Mesenteric fat pad (tissue), 1 donor: ENCODE measurements at regions not wholly inside any gene's neighbourhood (a gene's known extent, or its start where the extent isn't known, plus 50 kb on each side); places are given as distances from the start of the nearest gene placed in this dataset.

Experiments used
- DNase-seq: peaks from one replicate; pipeline ENCODE4 v3.0.0-alpha.2; 2020; ENCODE audit warnings: low spot score
- donor health status: DM: yes; HTN: yes; CAD: no.

DNA sequence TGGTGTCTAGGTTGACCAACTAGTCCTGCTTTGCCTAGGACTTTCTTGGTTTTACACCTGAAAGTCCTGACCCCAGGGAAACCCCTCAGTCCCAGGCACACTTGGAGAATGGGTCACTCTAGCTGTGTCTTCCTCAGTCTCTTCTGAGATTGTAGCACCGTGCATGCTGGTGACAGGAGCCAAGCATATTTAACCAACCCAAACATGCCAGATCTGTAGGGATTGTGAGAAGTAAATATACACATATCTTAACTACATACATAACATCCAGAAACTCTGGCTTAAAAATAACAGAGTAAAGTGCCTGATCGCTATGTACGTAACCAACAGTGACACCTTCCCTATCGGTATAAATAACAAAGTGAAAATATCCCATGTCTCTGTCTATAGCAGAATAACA is 158.1 kb downstream of the HAPSTR1 start:
- DNase-seq, result no peak

DNA sequence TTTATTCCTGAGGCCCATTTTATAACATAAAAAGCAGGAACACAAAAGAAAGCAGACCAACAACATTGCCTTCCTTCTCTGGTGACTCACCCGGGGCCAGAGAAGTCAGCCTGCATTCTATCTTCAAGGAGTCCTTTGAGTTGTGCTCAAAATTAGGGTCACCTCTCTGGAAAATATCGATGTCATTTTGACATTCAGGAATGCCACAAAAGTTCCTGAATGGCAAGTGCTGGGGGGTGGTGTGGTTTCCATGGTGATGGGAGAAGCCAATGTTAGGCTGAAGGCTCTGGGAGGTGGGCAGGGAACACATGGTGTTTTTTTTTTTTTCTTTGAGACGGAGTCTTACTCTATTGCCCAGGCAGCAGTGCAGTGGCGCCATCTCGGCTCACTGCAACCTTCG is 159.6 kb downstream of the HAPSTR1 start:
- DNase-seq, result no peak

- DNase-seq, result no peak
These were observed 163.4 kb downstream of the HAPSTR1 start for GRCh38 chr16:9254863-9255262.

- no peak for DNase-seq
These were observed 164.8 kb downstream of the HAPSTR1 start for GRCh38 chr16:9256196-9256595.

DNA sequence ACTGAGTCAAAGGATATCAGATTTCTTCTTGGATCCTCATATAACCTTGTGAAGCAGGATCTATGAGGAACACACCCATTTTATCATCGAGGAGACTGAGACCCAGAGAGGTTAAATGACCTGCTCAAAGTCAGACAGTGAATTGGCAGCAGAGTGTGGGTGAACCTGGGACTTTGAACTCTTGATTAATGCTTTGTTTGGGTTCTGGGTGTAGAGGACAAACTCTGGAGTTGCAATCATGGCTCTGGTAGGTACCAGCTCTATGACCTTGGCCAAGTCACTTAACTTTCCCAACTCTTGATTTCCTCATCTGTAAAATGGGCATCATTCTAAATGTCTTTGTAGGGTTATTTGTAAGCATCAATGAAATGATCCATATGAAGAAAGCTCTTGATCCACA is 166.4 kb downstream of the HAPSTR1 start:
- DNase-seq, result no peak

DNA sequence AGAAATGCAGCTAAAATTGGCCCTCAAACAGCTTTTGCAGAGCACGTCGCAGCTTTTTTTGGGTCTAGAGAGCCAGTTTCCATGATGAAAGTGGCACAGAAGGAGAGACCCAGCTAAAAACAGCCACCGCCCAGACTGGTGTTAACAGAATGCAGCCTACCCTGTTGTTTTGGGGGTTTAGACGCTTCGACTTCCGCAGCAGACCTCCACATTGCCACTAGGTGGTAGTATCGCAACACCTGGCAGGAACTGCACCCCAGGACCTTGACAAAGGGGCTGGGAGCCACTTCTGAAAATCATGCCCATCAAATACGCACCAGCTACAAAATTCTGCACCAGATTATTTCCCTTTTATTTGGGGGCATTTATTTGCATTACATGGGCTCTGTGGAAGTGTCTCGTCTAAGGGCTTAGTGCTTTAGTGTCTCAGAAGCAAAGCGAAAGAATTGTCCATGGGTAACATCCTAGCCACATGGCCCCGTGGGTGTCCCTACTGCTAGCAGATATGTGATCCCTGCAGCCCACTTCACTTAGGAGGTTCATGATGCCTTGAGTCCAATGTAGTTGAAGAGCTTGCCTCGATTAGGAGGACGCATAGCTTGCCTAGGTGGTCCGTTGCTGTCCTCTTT is 167.1 kb downstream of the HAPSTR1 start:
- DNase-seq, result no peak

DNA sequence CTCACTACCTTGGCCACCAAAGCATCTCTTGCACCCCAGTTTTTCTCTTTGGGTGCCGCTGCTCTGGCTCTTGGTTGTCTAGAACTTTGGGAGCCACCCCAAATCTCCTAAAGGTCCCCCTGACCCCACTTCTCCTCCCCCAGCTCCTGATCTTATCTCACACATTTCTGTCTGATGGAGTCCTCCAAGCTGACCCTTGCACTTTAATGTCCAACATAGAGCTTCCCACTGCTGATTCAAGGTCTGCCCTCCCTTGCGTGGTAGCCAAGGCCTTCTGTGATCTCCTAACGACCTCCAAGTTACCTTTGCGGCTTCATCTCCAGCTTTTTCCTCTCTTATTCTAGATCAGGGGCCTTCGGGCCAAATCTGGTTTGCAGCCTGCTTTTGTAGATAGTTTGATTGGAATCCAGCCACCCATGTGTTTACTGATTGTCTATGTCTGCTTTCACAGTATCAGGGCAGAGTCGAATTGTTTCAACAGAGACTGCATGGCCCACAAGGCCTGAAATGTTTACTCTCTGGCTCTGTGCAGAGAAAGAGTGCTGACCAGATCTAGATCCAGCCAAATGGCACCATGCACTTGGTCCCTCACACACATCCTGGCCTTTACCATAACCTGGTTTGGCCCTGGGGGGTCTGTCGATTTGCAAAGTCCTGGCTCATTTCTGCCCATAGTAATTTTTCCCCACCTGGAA is 168.6 kb downstream of the HAPSTR1 start:
- no peak for DNase-seq

GRCh38 chr16:9260666-9261065 is 169.2 kb downstream of the HAPSTR1 start:
- DNase-seq, result no peak

GRCh38 chr16:9261376-9261775 is 169.9 kb downstream of the HAPSTR1 start:
- no peak for DNase-seq

GRCh38 chr16:9262941-9263715 is 171.7 kb downstream of the HAPSTR1 start:
- no peak for DNase-seq

DNA sequence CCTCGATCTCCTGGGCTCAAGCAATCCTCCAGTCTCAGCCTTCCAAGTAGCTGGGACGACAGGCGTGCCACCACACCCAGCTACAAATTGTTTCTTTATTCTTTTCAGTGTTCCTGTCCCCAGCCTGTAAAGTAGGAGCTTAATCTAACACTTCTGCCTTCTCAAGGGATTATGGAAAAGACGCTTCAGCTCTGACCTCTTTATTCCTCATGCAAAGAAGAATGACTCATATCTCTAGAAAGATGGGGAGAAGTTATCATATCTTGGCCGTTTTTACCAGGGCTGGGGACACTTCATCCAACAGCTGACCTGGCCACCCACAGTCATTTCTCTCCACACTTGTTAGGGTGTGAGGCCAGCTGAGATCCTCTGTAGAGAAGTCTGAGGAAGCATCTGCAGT is 172.6 kb downstream of the HAPSTR1 start:
- no peak for DNase-seq

DNA sequence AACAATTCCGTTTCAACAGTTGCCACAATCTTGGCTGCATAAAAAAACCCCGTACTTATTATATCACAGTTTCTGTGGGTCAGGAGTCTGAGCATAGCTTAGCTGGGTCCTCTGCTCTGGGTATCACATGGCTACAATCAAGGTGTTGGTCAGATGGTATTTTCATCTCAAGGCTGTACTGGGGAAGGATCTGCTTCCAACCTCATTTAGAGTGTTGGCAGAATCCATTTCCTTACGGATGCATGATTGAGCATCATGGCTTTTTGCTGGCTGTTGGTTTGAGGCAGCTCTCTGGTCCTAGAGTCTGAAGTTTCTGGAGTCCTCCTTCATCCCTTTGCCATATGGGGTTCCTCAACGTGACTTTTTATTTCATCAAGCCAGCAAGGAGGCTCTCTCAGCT is 177.0 kb downstream of the HAPSTR1 start:
- DNase-seq, result no peak

GRCh38 chr16:9270424-9270823 is 179.0 kb downstream of the HAPSTR1 start:
- DNase-seq, result no peak

DNA sequence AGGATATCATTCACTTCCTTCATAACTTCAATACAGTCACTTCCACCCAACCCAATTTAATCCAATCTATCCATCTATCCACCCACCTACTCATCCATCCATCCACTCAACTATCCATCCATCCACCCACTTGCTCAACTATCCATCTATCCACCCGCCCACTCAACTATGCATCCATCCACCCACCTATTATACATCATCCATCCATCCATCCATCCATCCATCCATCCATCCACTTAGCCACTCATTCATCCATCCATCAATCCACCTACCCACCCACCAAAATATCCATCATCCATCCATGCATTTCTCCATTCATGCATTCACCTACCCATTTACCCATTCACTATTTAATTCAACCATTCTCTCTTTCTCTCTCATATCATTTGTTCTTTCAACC is 179.5 kb downstream of the HAPSTR1 start:
- no peak for DNase-seq

DNA sequence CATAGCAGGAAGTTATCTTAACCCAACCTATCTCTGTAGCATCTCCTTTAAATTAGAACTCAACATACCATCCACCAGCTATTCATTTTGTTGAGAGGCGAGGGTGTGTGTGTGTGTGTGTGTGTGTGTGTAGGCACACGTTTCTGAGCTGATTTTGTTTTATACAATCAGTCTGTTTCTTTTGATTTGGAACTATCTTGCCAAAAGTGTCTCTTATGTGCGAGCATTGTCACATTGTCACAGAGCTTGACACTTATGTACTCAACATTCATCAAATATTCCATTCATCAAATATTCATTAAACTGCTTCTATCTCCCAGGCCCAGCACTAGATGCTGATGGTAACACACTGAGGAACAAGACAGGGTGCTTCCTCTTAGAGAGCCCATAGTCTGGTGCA is 180.4 kb downstream of the HAPSTR1 start:
- DNase-seq, result no peak

DNA sequence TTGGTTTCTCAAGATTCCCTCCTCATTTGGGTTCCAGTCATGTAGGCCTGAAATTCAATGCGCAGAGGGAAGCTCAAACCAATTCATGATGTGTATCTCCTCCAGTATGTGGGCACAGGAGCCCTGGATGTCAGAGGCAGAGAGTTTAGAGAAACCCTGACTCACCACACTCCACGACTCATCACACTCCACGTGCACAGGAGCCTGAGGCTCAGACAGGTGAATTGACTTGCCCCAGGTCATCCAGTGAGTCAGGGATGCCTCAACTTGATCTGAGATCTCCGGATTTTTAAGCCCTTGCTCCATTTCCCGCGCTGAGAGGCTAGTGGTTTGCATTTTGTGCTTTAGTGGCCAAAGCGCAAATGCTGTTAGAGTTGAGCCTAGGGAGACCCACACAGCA is 183.9 kb downstream of the HAPSTR1 start:
- no peak for DNase-seq

DNA sequence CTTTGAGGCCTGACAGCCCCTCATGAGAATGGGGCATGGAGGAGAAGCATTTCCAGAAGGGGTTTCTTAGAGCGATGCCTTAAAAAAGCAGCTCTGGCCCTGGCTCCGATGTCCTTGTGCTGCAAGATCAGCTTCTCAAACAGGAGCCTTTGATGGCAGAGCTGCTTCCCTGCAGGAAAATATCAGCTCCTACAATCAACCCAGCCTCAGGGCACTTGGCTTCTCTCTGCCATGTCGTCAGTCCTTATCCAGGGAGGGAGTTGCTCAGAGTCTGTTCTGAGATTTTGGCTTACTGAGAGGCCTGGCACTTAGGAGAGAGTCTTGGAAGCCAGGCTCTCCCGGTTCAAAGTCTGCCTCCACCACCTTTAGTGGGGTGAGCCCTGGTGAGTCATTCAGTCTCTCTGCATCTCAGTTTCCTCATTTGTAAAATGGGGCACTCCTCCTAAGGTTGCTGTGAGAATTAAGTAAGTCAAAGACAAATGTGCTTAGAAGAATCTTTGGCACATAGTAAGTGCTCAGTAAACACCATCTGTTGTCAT is 184.4 kb downstream of the HAPSTR1 start:
- DNase-seq, result no peak

DNA sequence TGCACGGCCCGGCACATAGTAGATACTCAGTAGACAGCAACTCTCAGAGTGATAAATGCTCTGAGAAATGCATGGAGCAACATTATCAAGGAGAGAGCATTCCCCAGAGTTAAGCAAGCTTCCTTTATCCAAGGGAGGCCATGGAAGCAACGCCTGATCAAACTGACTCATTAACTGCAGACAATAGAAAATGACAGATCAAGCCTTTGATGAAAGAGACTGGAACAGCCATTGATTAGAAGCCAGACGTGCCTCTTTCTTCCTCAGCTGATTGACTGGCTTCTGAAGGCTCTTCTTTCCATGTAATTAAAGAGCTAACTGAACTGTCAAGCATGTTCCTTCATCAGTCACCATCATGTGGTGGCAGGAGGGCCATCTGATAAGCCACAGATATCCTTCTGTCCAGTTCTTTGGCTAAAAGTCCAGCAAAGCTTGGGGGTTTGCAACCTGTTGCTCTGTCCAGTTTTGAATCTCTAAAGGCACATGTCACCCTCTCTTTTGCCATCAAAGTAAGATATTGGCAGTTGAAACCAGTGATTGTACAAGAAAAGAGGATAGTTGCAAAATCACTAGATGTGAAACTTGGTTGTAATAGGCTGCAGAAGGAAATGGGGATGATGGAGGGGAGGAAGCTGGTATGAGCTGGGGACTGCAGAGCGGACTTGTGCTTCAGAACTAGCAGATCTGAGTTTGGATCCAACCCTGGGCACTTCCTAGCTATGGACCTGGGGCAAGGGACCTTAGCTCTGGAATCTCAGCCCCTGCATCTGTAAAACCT is 188.0 kb downstream of the HAPSTR1 start:
- no peak for DNase-seq

- DNase-seq, result no peak
These were observed 188.6 kb downstream of the HAPSTR1 start for GRCh38 chr16:9280069-9280466.

DNA sequence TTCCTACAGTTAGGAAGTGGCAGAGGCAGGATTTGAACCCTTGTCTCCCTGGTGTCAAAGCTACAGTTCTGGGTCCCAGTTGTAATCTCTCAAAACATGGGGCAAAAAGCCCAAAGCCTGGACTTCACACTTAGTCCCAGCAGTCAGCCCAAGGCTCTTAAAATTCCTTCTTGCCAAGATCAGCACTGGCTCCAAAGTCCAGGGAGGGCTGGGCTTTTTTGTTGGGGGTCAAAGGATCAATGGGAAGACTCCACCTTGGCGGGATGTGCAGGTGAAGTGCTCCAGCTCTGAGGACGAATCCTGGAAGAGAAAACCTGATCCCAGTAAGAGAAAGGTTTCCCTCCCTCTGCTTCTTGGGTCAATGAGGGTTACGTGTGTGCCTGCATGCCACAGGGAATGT is 195.5 kb downstream of the HAPSTR1 start:
- DNase-seq, result no peak

DNA sequence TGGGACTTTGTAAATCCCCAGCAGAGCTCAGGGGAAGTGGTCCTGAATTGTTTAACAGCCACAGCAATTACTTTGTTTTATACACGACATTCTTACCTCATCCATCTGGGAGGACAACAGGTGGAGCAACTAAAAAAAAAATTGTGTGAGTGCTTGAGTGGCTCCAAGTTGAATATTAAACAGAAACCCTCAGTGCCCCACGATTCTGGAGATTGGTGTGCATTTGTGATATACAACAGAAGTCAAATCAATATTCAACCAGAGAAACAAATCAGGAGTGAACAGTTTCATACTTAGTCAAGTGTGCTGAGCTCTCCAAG is 204.8 kb downstream of the HAPSTR1 start:
- no peak for DNase-seq
